ENCODE measurements at regions not wholly inside any gene's neighbourhood (a gene's known extent, or its start where the extent isn't known, plus 50 kb on each side); places are given as distances from the start of the nearest gene placed in this dataset.

DNA sequence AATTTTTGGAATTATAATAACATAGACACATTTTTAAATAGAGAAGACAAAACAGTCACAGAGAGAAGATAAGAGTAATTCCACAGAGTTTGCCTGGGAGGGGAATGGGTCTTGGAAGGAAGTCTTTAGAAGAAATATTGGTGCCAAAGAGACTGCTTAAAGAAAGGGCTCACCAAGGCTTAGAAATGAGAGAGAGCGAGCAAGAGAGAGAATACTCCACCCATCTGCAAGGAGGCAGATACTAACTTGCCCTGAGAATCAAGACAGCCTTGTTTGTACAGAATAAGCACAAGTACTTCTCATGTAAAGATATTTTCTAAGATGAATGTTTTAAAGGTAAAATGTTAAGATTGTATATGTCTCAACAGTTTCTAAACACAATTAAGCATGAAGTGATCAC, 165.5 kb downstream of the SLC38A4 start:
- TF ChIP-seq POLR2A (IDR thresholded peaks at IDR 0.05; ENCODE audit: low read depth, low read length) (no peak), TAF1 (IDR thresholded peaks at IDR 0.05; ENCODE audit: low read depth, low read length) (no peak), POLR2AphosphoS5 (IDR thresholded peaks at IDR 0.05; ENCODE audit: low read depth, low read length) (no peak), SPI1 (IDR thresholded peaks at IDR 0.05; ENCODE audit: low read depth, low read length) (no peak), PAX5 (IDR thresholded peaks at IDR 0.05; ENCODE audit: insufficient read depth, low read length, severe bottlenecking) (no peak), POU2F2 (IDR thresholded peaks at IDR 0.05; ENCODE audit: low read depth, low read length) (no peak)

Measured in GM12891 (cell line).